DMS114 treated with DMSO at 0.1 percent for 48 hours (cell line): ENCODE measurements at regions not wholly inside any gene's neighbourhood (a gene's known extent, or its start where the extent isn't known, plus 50 kb on each side); places are given as distances from the start of the nearest gene placed in this dataset.

Experiments used
- DNase-seq: peaks from one replicate; lab custom pipeline; 2025; ENCODE audit not compliant: unreplicated experiment; lab: John Stamatoyannopoulos, UW

- no peak for DNase-seq
Measured at GRCh38 chr3:116767726-116768125, 58.1 kb downstream of the TUSC7 start.

- peak; percentile 54 for DNase-seq
Measured at GRCh38 chr3:116770815-116771450, 61.4 kb downstream of the TUSC7 start.

- no peak for DNase-seq
Measured at GRCh38 chr3:116776880-116777785, 67.6 kb downstream of the TUSC7 start.

- DNase-seq: no peak
Measured at GRCh38 chr3:116785226-116785625, 75.6 kb downstream of the TUSC7 start.

GRCh38 chr3:116802651-116803050, 93.1 kb downstream of the TUSC7 start:
- no peak for DNase-seq

GRCh38 chr3:116806351-116806750, 96.8 kb downstream of the TUSC7 start:
- no peak for DNase-seq

- DNase-seq: no peak
Measured at GRCh38 chr3:116808725-116809124, 99.1 kb downstream of the TUSC7 start.

- no peak for DNase-seq
Measured at GRCh38 chr3:116809208-116809607, 99.6 kb downstream of the TUSC7 start.

- DNase-seq: no peak
Measured at GRCh38 chr3:116811754-116812153, 102.2 kb downstream of the TUSC7 start.

DNA sequence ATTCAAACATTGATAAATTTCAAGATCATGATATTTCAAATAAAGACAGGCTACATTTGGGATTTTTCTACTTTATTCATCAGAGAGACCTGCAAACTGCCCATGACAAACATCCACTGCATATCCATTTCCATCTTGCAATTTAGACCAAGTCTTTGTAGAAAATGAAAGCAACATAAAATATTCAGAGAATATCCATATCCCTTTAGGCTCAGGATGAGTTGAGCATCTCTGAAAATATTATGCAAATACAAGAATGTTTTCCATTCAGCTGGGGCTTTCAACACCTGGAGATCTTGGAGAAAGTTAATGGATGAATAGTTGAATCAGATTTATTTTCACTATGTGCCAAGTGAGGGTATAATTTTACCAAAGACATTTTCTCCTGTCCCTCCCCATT, 103.4 kb downstream of the TUSC7 start:
- no peak for DNase-seq

DNA sequence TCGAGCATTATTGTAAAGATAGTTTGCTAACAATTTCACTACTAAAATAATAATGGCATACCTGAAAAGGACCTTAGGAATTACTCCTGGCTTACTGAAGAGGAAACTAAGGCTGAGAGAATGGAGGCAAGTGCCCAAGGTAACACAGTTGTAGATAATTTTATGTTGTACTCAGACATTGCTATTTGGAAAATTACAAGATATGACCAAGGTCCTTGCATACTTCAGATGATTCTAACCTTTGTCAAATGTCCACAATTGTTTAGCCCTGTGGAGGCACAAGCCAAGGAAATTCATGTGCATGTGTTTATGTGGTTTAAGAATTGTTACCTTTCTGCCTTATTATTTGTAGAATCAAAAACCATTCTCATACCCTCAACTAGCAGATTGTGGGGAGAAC, 105.7 kb downstream of the TUSC7 start:
- no peak for DNase-seq

DNA sequence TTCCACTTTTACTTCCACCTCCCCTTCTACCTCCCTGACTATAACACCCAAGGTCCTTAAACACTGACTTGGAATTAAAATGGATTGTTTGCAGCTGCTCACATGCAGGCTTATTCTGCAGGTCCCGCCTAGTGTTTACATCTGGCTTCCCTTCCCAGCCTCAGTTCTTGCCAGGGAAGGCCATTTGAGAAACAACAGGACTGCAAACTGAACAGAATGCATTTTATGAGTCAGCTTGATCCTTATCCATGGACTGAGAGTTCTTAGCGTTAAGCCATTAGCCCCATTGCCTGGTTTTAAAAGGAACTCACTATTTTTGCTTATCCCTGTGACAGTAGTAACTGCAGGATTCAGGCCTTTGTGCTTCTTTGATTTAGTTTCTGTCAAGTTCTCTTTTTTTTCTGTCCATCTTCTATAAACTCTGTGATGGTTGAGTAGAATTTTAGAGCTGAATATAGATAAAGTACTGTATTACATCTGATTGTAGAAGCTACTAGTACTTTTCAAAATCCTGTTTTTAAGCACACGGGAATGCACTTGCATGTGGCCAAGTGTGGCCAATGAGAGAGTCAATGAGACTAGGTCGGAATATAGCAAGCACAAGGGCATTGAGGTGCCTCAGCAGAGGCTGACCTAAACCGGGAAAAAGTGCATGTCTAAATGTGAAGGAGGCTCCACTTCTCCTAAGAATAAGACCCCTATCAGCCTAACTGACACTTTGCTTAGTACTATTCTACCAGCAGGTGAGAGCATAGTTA, 106.4 kb downstream of the TUSC7 start:
- DNase-seq: no peak

DNA sequence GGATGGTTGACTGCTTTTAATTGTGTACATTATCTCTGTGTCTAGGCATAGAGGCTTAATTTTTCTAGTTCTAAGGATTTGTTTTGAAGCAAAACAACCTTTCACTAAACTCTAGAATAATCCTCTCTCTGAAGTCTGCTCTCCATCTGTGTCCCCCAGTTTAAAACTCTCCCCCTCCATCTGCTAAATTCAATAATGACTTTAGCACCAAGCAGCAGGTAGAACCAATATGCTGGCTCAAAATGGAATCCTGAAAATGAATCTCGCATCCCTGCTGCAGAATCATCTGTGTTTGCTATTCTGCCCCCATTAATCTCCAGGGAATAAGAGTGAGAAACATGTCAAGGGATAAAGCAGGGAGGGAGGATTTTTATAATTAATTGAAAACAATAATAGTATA, 111.8 kb downstream of the TUSC7 start:
- DNase-seq: no peak

DNA sequence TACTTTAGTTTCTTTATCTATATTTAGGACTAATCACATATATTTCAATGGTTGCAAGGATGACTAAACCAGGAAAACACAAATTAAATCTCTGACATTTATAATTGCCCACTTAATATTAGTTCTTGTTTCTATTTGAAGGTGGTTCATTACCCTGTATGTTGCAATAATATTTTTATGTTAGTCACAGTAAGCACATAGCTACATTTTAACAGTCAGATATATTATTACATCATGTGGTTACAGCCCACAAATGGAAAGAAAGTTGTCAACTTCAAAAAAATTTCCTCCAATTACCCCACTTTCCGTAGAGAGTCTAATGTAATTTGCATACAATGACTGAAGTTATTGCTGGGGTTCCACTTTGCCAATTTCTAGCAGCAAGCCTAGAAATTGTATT, 114.6 kb downstream of the TUSC7 start:
- DNase-seq: no peak

DNA sequence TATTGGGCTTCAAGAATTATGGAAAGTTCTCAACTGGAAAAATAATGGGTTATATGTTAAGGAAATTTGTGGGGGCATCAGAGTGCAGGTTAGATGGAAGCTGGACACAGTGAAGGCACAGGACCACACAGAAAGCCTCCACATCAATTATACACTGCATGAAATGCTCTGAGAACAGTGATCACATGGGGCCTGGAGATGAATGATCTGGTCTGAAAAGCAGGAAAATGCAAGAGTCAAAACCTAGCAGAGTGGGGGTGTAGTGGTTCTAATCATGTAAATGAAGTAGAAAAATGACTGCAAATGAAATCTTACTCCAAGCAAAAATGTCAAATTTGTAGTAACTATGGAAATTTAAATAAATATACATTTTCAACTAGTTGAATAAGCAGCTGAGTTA, 123.6 kb downstream of the TUSC7 start:
- DNase-seq: no peak

DNA sequence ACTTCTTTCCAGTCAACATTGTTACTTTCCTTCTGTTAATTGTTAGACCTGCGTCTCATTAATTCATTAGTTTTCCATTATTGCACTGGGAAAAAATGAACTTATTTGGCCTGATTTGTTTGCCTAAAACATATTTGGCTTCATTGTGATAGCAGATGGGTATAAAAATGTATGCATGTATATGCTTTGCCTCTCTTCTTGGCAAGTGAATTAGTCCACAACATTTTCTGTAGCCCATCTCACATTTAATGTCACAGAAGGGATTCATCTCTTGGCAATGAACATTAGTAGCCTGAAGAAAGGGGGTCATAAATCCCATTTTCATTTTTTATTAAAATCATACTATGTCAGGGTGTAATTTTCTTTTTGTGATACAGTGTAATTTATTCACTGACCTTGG, 125.2 kb downstream of the TUSC7 start:
- no peak for DNase-seq

DNA sequence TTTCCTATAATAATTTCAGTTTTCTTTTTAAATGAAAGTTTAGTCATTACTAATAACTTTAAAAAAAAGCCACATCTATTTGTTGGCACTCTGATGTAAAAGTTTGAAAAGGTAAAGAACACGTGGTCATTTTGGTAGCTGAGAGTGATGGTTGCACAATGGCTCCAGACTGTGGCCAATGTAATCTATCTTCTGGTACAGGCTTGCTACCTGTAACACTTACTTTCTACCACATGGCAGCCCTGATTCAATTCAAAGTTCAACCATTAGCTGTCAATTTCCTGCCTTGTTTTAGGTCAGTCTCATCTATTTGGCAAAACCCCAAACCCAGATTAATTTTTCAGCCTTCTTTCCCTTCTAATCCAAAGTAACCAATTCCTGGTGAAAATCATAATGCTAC, 126.1 kb downstream of the TUSC7 start:
- DNase-seq: no peak

- DNase-seq: no peak
Measured at GRCh38 chr3:116836286-116836685, 126.7 kb downstream of the TUSC7 start.

DNA sequence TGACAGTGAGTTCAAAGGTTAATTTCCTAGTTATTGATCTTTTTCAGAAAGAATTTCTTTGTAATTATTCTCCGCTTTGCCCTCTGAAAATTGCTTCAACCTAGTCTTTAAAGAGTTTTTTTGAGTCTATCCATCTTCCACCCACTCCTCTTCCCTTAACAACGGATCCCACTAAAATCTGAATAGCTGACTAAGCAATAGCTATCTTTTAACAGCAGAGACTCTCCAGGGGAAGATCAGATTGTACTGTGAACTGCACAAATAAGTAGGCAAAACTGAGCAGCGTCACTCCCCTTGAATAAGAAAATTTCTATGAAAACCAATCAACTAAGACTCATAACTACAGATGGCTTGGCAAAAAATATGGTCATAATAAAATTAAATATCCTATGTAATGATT, 127.9 kb downstream of the TUSC7 start:
- no peak for DNase-seq

DNA sequence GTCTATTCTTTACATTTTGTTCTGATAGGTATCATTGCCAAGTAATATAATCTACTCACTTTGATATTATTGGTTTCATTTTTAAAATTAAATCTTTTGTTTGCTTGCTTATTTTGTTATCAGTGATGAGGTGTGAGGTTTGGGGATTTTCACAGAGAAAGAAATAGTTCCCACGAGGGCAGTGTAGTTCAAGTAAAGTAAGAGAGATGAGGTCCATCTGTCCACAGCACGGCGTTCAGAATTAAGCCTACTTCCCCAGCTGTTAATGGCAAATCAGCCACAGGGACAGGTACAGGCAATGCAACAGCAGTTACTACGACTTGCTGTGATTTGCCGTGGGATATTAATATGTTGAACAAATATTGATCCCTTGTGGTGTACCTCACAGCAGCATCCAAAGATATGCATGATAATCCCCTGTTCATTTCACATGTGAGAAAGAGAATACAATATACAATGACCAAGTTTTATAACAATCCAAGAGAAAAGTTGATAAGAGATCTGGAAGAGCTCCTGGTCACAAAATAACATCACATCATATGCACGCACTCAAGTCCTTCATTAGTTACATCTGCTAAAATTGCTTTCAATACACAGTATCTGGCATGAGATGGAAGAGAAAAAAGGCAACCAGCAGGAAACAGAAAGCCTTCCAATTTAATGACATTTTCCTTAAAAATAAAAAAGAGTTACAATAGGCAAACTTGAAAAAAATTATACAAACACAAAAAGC, 131.6 kb downstream of the TUSC7 start:
- no peak for DNase-seq
